Prostate gland (tissue), 2 donors: ENCODE measurements at regions not wholly inside any gene's neighbourhood (a gene's known extent, or its start where the extent isn't known, plus 50 kb on each side); places are given as distances from the start of the nearest gene placed in this dataset.
"Not testable (repeated sequence)": the region's sequence is repeated elsewhere in the genome, so short reads cannot be mapped to it uniquely, and the experiment has no call there.

Source experiments
- DNase-seq: peaks from one replicate; pipeline ENCODE4 v3.0.0-alpha.2; 2019; ENCODE audit warnings: low spot score
- H3K27ac ChIP-seq, 2 donors: fragments of 200-600 bp; sonication (generic); 2 replicates each; pipeline ENCODE4 v1.5.1; 2017 to 2019
- H3K27me3 ChIP-seq: fragments of 200-600 bp; sonication (generic); replicated peaks from 2 replicates; pipeline ENCODE4 v1.5.1; 2019; ENCODE audit not compliant: insufficient read depth
- H3K36me3 ChIP-seq, 2 donors: fragments of 200-600 bp; sonication (generic); 1 replicate in 1 of 2; 2 replicates in 1 of 2; pipeline versions ENCODE4 v1.5.1 to v1.8.1; 2017 to 2019
- H3K4me1 ChIP-seq: fragments of 200-600 bp; sonication (generic); replicated peaks from 2 replicates; pipeline ENCODE4 v1.5.1; 2019
- H3K4me3 ChIP-seq, 2 donors: fragments of 200-600 bp; sonication (generic); 2 replicates each; pipeline ENCODE4 v1.5.1; 2017 to 2019
- H3K9me3 ChIP-seq: fragments of 200-600 bp; sonication (generic); 2 replicates; pipeline ENCODE4 v1.5.1; 2017
- POLR2A ChIP-seq: fragments of 450-650 bp; IDR thresholded peaks from one replicate; pipeline ENCODE4 v1.6.1; 2016; ENCODE audit warnings: antibody characterized with exemption, mild to moderate bottlenecking
- POLR2AphosphoS5 ChIP-seq: sonication (generic); formaldehyde crosslinking; IDR thresholded peaks from one replicate; pipeline ENCODE4 v1.6.1; 2017; ENCODE audit warnings: antibody characterized with exemption
- WGBS: methylation state at CpG from one replicate; pipeline ENCODE4 v1.1.5; 2018; 5-methylcytosine and 5-hydroxymethylcytosine counted together
- intact Hi-C: fragments of 100-400 bp; cut with DNase I; formaldehyde crosslinking; loops from one replicate; pipeline ENCODE4 v1.14.2; 2022
- TF ChIP-seq, protein P1 (sequence below), 4 experiments: fragments of 200-600 bp in 2 of 4; fragments of 450-650 bp in 2 of 4; sonication (generic) in 2 of 4; IDR thresholded peaks; 1 replicate in 3 of 4; 2 replicates in 1 of 4; pipeline ENCODE4 v1.5.1; 2016 to 2019; ENCODE audit warnings: antibody characterized with exemption in 4 of 4, mild to moderate bottlenecking in 2 of 4, moderate library complexity in 2 of 4

DNA sequence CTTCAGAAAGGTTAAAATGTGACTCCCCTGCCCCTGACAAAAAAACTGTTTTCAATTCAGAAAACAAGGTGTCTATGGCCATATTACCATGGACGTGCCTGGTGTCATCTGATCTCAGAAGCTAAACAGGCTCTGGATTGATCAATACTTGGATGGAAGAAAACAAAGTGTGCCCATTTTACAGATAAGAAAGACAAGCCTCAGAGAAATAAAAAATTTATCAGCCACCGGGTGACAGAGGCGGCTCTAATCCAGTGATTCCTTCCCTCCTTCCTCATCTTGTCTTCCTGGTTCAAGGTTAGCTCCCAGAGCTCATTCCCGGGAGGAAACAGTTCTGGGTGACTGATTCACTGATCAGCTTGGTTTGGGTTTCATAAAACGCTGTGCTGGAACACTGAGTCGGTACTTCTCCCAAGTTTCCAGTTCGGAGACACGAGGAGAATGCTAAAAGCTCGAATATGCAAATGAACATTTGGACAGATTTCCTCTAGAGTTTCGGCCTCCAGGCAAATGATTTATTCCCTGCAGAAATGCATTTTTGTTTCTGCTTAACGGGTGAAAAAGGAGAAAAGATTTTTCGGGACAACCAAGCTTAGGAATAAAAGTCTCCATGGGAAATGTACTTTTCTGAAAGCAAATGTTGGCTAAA is 211.2 kb downstream of the UQCRFS1 start:
- no peaks in the 10 kb centered on the region for H3K9me3 ChIP-seq
- no peaks in the 10 kb centered on the region for H3K27me3 ChIP-seq
- 41% methylated on average over 12 of the region's 12 CpGs for WGBS
- TF ChIP-seq, protein P1, sequence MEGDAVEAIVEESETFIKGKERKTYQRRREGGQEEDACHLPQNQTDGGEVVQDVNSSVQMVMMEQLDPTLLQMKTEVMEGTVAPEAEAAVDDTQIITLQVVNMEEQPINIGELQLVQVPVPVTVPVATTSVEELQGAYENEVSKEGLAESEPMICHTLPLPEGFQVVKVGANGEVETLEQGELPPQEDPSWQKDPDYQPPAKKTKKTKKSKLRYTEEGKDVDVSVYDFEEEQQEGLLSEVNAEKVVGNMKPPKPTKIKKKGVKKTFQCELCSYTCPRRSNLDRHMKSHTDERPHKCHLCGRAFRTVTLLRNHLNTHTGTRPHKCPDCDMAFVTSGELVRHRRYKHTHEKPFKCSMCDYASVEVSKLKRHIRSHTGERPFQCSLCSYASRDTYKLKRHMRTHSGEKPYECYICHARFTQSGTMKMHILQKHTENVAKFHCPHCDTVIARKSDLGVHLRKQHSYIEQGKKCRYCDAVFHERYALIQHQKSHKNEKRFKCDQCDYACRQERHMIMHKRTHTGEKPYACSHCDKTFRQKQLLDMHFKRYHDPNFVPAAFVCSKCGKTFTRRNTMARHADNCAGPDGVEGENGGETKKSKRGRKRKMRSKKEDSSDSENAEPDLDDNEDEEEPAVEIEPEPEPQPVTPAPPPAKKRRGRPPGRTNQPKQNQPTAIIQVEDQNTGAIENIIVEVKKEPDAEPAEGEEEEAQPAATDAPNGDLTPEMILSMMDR (IDR thresholded peaks at IDR 0.05), result no peak
- TF ChIP-seq POLR2A (no peak), POLR2AphosphoS5 (no peak)
- intact Hi-C loops, result no loop called here
- H3K4me3 ChIP-seq, result no peak overlapping the region
- DNase-seq, result no peak
- no peak overlapping the region for H3K27ac ChIP-seq
- no peaks in the 10 kb centered on the region for H3K36me3 ChIP-seq
- H3K4me1 ChIP-seq, result no peaks in the 10 kb centered on the region

DNA sequence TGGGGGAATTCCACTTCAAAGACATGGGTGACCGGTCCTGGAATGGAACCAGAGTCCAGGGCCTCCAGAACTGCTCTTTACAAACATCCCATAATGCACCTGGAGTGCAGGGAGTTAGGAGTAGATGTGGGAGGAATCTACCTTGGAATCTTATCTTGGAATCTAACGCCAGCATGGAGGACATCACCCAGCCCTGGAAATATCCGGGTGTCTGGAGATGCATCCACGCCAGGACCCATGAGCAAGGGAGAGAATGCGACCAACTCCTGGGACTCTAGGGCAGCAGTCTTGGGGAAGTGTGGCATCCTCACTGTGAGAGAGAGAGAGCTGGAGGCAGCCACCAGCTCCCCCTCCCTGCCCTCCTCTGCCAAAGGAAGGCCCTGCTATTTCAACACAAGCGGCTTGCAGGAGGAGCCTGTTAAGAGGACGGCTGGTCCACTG is 211.8 kb downstream of the UQCRFS1 start:
- H3K27me3 ChIP-seq, result no peaks in the 10 kb centered on the region
- no peaks in the 10 kb centered on the region for H3K4me1 ChIP-seq
- H3K4me3 ChIP-seq, result no peak overlapping the region
- no peak for DNase-seq
- TF ChIP-seq POLR2A (no peak), POLR2AphosphoS5 (no peak)
- TF ChIP-seq, protein P1 (IDR thresholded peaks at IDR 0.05), result no peak
- H3K36me3 ChIP-seq, result no peaks in the 10 kb centered on the region
- 46% methylated on average over 7 of the region's 7 CpGs for WGBS
- intact Hi-C loops, result no loop called here
- H3K9me3 ChIP-seq, result no peaks in the 10 kb centered on the region
- no peak overlapping the region for H3K27ac ChIP-seq

DNA sequence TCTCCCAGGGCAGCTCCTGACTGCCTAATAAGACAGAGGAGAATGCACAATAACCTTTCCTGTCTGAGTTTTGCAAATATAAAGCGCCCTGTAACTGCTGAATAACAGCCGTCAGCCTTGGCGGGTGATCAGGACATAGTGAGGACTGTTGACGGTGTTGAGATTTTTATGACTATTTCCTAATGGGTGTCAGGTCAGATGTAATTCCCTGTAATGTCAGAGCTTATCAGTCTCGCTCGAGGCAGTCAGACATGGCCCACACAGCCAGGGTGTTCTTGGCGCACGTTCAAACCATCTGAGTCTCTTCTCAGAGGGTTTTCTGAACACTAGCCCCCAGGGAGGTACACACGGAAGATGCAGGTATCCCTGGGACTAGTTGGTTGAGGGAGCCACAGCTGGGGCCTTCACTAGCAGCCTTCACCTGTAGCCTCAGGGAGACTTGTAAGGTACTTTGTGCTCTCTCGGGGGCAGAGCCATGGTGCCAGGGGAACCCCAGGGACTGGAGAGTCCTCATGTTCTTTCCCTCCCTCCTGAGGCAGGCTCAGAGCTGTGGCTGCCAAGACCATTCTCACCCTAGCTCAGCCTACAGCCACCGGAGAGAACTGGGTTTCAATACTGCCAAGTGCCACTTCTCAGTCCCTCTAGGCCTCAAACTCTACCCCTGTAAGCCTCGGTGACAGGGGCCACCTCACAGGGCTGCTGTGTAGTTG is 213.1 kb downstream of the UQCRFS1 start:
- DNase-seq, result no peak
- H3K27ac ChIP-seq, result no peak overlapping the region

DNA sequence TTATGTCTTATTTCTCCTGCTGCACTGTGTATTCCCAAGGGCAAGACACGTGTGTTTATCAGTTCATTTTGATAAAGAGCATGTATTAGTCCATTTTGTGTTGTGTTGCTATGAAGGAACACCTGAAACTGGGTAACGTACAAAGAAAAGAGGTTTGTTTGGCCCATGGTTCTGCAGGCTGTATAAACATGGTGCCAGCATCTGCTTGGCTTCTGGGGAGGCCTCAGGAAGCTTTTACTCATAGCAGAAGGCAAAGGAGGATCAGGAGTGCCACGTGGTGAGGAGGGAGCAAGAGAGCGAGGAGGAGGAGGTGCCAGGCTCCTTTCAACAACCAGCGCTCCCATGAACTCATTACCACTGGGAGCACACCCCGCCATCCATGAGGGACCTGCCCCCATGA is 214.0 kb downstream of the UQCRFS1 start:
- no peak overlapping the region for H3K4me3 ChIP-seq
- no peaks in the 10 kb centered on the region for H3K4me1 ChIP-seq
- no peaks in the 10 kb centered on the region for H3K27me3 ChIP-seq
- 90% methylated on average over 6 of the region's 6 CpGs for WGBS
- no peak for DNase-seq
- no peaks in the 10 kb centered on the region for H3K36me3 ChIP-seq
- intact Hi-C loops, result no loop called here
- H3K9me3 ChIP-seq, result no peaks in the 10 kb centered on the region
- no peak for TF ChIP-seq POLR2AphosphoS5
- no peak for TF ChIP-seq POLR2A
- TF ChIP-seq, protein P1 (IDR thresholded peaks at IDR 0.05), result no peak
- H3K27ac ChIP-seq, result no peak overlapping the region

More for the DNA sequence above, 213.1 kb downstream of the UQCRFS1 start:
- 41% methylated on average over 12 of the region's 12 CpGs for WGBS
- Histone ChIP-seq H3K4me3 (no peak overlapping the region), H3K36me3 (no peaks in the 10 kb centered on the region), H3K9me3 (no peaks in the 10 kb centered on the region), H3K4me1 (no peaks in the 10 kb centered on the region), H3K27me3 (no peaks in the 10 kb centered on the region)
- intact Hi-C loops, result no loop called here
- TF ChIP-seq POLR2A (no peak), POLR2AphosphoS5 (no peak)
- TF ChIP-seq, protein P1 (IDR thresholded peaks at IDR 0.05), result no peak

DNA sequence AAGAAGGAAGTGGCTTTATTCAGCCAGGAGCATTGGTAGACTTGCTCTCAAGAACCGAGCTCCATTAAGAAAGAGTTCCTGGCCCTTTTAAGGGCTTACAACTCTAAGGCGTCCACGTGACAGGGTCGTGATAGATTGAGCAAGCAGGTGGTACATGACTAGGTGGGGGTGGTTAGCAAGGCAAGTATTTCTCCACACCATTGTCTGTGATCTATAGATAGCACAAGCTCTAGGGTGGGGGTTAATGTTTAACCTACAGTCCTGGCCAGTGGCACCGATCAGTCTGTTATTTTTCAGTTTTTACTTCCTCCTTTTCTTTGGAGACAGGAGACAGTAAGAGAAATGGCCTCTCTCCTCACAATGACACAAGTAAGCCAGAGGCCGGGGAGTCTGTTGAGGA is 215.1 kb downstream of the UQCRFS1 start:
- H3K9me3 ChIP-seq, H3K36me3 ChIP-seq, H3K4me1 ChIP-seq, H3K4me3 ChIP-seq, H3K27me3 ChIP-seq, H3K27ac ChIP-seq, intact Hi-C loops, DNase-seq: not testable (repeated sequence)
- WGBS, result 72% methylated on average over 6 of the region's 6 CpGs
